SK-N-SH (cell line): ENCODE measurements at regions not wholly inside any gene's neighbourhood (a gene's known extent, or its start where the extent isn't known, plus 50 kb on each side); places are given as distances from the start of the nearest gene placed in this dataset.

ENCODE experiments used
- CTCF ChIA-PET: fragments of 300-600, 350-600 bp; formaldehyde crosslinking; extraction: SDS; loops from one replicate; lab custom pipeline; 2021; lab: Yijun Ruan, JAX
- POLR2A ChIA-PET: fragments of 350-600 bp; sonication (Branson Sonifier 250); formaldehyde crosslinking; extraction: SDS; loops from one replicate; lab custom pipeline; 2020; ENCODE audit warnings: antibody characterized with exemption, inconsistent platforms; lab: Yijun Ruan, JAX
- DNase-seq: peaks from one replicate; pipeline ENCODE4 v3.0.0; 2012
- H2AFZ ChIP-seq: fragments of 200-600 bp; sonication (generic); 2 replicates; pipeline ENCODE4 v1.8.1; 2016; ENCODE audit warnings: antibody characterized with exemption, mild to moderate bottlenecking, low read depth
- H3F3A ChIP-seq: fragments of 200-600 bp; sonication (generic); replicated peaks from 2 replicates; pipeline ENCODE3; 2016; ENCODE audit warnings: antibody characterized with exemption, mild to moderate bottlenecking; ENCODE audit not compliant: insufficient read depth
- H3K27ac ChIP-seq, 2 experiments: fragments of 200-500 bp in 1 of 2; fragments of 200-600 bp in 1 of 2; sonication (Bioruptor generic) in 1 of 2; sonication (generic), shearing (Covaris generic) in 1 of 2; 2 replicates each; pipeline versions ENCODE4 v1.5.1 to v1.6.1; 2014 to 2016; ENCODE audit warnings: low read depth in 2 of 2, inconsistent platforms in 1 of 2, low read length in 1 of 2, mild to moderate bottlenecking in 1 of 2, mixed read lengths in 1 of 2
- H3K27me3 ChIP-seq: fragments of 200-600 bp; sonication (generic), shearing (Covaris generic); 2 replicates; pipeline ENCODE4 v1.6.1; 2016; ENCODE audit warnings: mixed run types; ENCODE audit not compliant: insufficient read depth
- H3K36me3 ChIP-seq, 2 experiments: fragments of 200-500 bp in 1 of 2; fragments of 200-600 bp in 1 of 2; sonication (Bioruptor generic) in 1 of 2; sonication (generic) in 1 of 2; replicated peaks in 1 of 2; 2 replicates each; pipeline versions ENCODE3 to v1.5.1; 2014 to 2016; ENCODE audit warnings: low read length in 1 of 2, mild to moderate bottlenecking in 1 of 2; ENCODE audit not compliant: insufficient read depth in 2 of 2, control insufficient read depth in 1 of 2
- H3K4me1 ChIP-seq, 2 experiments: fragments of 200-500 bp in 1 of 2; fragments of 200-600 bp in 1 of 2; sonication (Bioruptor generic) in 1 of 2; sonication (generic), shearing (Covaris generic) in 1 of 2; 2 replicates each; pipeline versions ENCODE4 v1.5.1 to v1.6.1; 2014 to 2016; ENCODE audit warnings: low read depth in 1 of 2, low read length in 1 of 2, mixed run types in 1 of 2; ENCODE audit not compliant: insufficient read depth in 2 of 2, control insufficient read depth in 1 of 2
- H3K4me2 ChIP-seq: fragments of 200-600 bp; sonication (generic), shearing (Covaris generic); 2 replicates; pipeline ENCODE4 v1.6.1; 2017; ENCODE audit warnings: mixed run types
- H3K4me3 ChIP-seq, 2 experiments: fragments of 200-500 bp in 1 of 2; fragments of 200-600 bp in 1 of 2; sonication (Bioruptor generic) in 1 of 2; sonication (generic), shearing (Covaris generic) in 1 of 2; 2 replicates each; pipeline versions ENCODE4 v1.5.1 to v1.8.1; 2014 to 2016; ENCODE audit warnings: low read depth in 2 of 2, inconsistent platforms in 1 of 2, low read length in 1 of 2, mild to moderate bottlenecking in 1 of 2, mixed read lengths in 1 of 2, moderate library complexity in 1 of 2
- H3K79me2 ChIP-seq: fragments of 200-600 bp; sonication (generic); 2 replicates; pipeline ENCODE4 v1.8.1; 2017; ENCODE audit warnings: mild to moderate bottlenecking; ENCODE audit not compliant: insufficient read depth
- H3K9ac ChIP-seq: fragments of 200-600 bp; sonication (generic); 2 replicates; pipeline ENCODE4 v1.6.1; 2017; ENCODE audit warnings: mixed run types
- H3K9me2 ChIP-seq: fragments of 200-600 bp; sonication (generic); 2 replicates; pipeline ENCODE4 v1.6.1; 2017; ENCODE audit warnings: mixed run types
- H3K9me3 ChIP-seq: fragments of 200-600 bp; sonication (generic); 2 replicates; pipeline ENCODE4 v1.6.1; 2017; ENCODE audit warnings: mixed run types, mild to moderate bottlenecking, moderate library complexity
- H4K20me1 ChIP-seq: fragments of 200-600 bp; sonication (generic); 2 replicates; pipeline ENCODE4 v1.6.1; 2017; ENCODE audit warnings: mild to moderate bottlenecking, mixed run types; ENCODE audit not compliant: insufficient read depth
- ELF1 ChIP-seq: IDR thresholded peaks from 2 replicates; pipeline ENCODE4 v1.4.0; 2012
- EP300 ChIP-seq, 2 experiments: IDR thresholded peaks; 2 replicates each; pipeline versions ENCODE4 v1.4.0 to v1.6.1; 2012; ENCODE audit warnings: borderline replicate concordance in 1 of 2, low read depth in 1 of 2, low read length in 1 of 2
- EZH2phosphoT487 ChIP-seq: fragments of 200-600 bp; sonication (generic); IDR thresholded peaks from 2 replicates; pipeline ENCODE4 v1.6.1; 2017; ENCODE audit warnings: low read depth, mixed run types, mild to moderate bottlenecking, antibody characterized with exemption, moderate library complexity, borderline replicate concordance
- FOSL2 ChIP-seq: IDR thresholded peaks from 2 replicates; pipeline ENCODE4 v1.4.0; 2012; ENCODE audit warnings: low read depth, mild to moderate bottlenecking, moderate library complexity, borderline replicate concordance
- FOXJ3 ChIP-seq: sonication (generic); formaldehyde crosslinking; IDR thresholded peaks from 2 replicates; pipeline ENCODE4 v1.5.1; 2020; ENCODE audit warnings: mild to moderate bottlenecking, missing genetic modification reagents
- GABPA ChIP-seq: IDR thresholded peaks from 2 replicates; pipeline ENCODE4 v1.4.0; 2012; ENCODE audit warnings: low read depth, mild to moderate bottlenecking
- MEF2A ChIP-seq: IDR thresholded peaks from 2 replicates; pipeline ENCODE4 v1.4.0; 2012; ENCODE audit warnings: low read depth, borderline replicate concordance
- NFIC ChIP-seq: IDR thresholded peaks from 2 replicates; pipeline ENCODE4 v1.4.0; 2012; ENCODE audit warnings: borderline replicate concordance
- POLR2AphosphoS5 ChIP-seq: IDR thresholded peaks from 2 replicates; pipeline ENCODE4 v1.6.1; 2012; ENCODE audit warnings: low read depth, low read length
- RCOR1 ChIP-seq: fragments of 150-350 bp; IDR thresholded peaks from 2 replicates; pipeline ENCODE4 v1.6.1; 2017; ENCODE audit warnings: antibody characterized with exemption, low read length
- TEAD4 ChIP-seq: IDR thresholded peaks from 2 replicates; pipeline ENCODE4 v1.4.0; 2012; ENCODE audit warnings: mild to moderate bottlenecking, borderline replicate concordance; ENCODE audit not compliant: insufficient read depth
- WGBS: methylation state at CpG from one replicate; pipeline ENCODE4 v1.1.6; 2017; ENCODE audit warnings: low lambda C conversion rate; 5-methylcytosine and 5-hydroxymethylcytosine counted together
- TF ChIP-seq, protein P1 (sequence below): IDR thresholded peaks from 2 replicates; pipeline ENCODE4 v1.4.0; 2012; ENCODE audit warnings: low read depth, borderline replicate concordance
- TF ChIP-seq, protein P2 (sequence below): IDR thresholded peaks from 2 replicates; pipeline ENCODE4 v1.4.0; 2012; ENCODE audit warnings: low read depth
- TF ChIP-seq, protein P3 (sequence below): fragments of 150-350 bp; IDR thresholded peaks from 2 replicates; pipeline ENCODE4 v1.6.1; 2016; ENCODE audit warnings: mild to moderate bottlenecking, low read depth, low read length

DNA sequence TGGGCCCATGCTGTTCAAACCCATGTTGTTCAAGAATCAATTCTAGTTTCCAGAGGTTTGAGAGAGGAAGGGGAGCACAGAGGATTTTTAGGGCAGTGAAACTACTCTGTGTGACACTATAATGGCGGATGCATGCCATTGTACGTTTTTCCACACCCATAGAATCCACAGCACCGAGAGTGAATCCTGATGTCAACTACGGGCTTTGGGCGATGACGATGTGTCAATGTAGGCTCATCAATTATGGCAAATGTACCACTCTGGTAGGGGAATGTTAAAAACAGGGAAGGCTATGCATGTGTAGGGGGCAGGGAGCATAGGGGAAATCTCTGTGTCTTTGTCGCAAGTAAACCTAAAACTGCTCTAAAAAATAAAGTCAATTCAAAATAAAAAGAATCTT lies 70.7 kb upstream of the UBAC2 start:
- Histone ChIP-seq H3K4me1 (0 out of 4 replicates have a peak, but pooled peaks cover 0 to 5% of the 10 kb centered on the region in 2 experiments), H3K27ac (no peak overlapping the region), H3K4me3 (no peak overlapping the region), H3K27me3 (no peaks in the 10 kb centered on the region), H3K79me2 (no peaks in the 10 kb centered on the region), H3K9ac (no peak overlapping the region), H3K4me2 (no peak overlapping the region), H3K36me3 (no peaks in the 10 kb centered on the region), H3K9me3 (no peaks in the 10 kb centered on the region), H2AFZ (no peak overlapping the region), H3K9me2 (no peaks in the 10 kb centered on the region)
- DNase-seq, result no peak
- TF ChIP-seq, protein P1, sequence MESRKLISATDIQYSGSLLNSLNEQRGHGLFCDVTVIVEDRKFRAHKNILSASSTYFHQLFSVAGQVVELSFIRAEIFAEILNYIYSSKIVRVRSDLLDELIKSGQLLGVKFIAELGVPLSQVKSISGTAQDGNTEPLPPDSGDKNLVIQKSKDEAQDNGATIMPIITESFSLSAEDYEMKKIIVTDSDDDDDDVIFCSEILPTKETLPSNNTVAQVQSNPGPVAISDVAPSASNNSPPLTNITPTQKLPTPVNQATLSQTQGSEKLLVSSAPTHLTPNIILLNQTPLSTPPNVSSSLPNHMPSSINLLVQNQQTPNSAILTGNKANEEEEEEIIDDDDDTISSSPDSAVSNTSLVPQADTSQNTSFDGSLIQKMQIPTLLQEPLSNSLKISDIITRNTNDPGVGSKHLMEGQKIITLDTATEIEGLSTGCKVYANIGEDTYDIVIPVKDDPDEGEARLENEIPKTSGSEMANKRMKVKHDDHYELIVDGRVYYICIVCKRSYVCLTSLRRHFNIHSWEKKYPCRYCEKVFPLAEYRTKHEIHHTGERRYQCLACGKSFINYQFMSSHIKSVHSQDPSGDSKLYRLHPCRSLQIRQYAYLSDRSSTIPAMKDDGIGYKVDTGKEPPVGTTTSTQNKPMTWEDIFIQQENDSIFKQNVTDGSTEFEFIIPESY, result no peak
- TF ChIP-seq, protein P2, sequence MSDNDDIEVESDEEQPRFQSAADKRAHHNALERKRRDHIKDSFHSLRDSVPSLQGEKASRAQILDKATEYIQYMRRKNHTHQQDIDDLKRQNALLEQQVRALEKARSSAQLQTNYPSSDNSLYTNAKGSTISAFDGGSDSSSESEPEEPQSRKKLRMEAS, result no peak
- no peak for TF ChIP-seq GABPA
- TF ChIP-seq, all 33 proteins: peak for 0
- Histone ChIP-seq H4K20me1 (no peaks in the 10 kb centered on the region), H3F3A (no peaks in the 10 kb centered on the region)
- 75% methylated on average over 7 of the region's 7 CpGs for WGBS
- CTCF ChIA-PET, result no interaction called here
- POLR2A ChIA-PET, result no interaction called here

DNA sequence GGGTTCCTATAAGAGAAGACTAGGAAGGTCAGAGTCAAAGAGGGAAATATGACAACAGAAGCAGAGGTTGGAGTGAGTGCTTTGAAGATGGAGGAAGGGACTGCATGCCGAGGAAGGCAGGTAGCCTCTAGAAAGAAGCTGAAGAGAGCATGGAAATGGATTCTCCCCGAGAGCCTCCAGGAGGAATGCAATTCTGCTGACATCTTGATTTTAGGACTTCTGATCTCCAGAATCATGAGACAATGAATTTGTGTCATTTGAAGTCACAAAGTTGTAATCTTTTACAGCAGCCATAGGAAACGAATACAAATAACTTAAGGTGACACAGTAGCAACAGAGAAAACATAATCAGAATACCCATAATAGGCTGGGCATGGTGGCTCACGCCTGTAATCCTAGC lies 69.2 kb upstream of the UBAC2 start:
- Histone ChIP-seq H3K4me1 (no peaks in the 10 kb centered on the region), H3F3A (no peaks in the 10 kb centered on the region), H3K9ac (no peak overlapping the region), H3K4me3 (no peak overlapping the region), H3K36me3 (no peaks in the 10 kb centered on the region), H2AFZ (no peak overlapping the region), H4K20me1 (no peaks in the 10 kb centered on the region), H3K79me2 (no peaks in the 10 kb centered on the region), H3K9me3 (no peaks in the 10 kb centered on the region), H3K27me3 (no peaks in the 10 kb centered on the region), H3K9me2 (no peaks in the 10 kb centered on the region), H3K27ac (no peak overlapping the region), H3K4me2 (no peak overlapping the region)
- WGBS, result 51% methylated on average over 4 of the region's 4 CpGs
- CTCF ChIA-PET, result no interaction called here
- no peak for DNase-seq
- POLR2A ChIA-PET, result no interaction called here
- TF ChIP-seq RCOR1 (no peak), POLR2AphosphoS5 (no peak), NFIC (no peak), MEF2A (no peak), EP300 (IDR thresholded peaks at IDR 0.05; ENCODE audit: borderline replicate concordance in 1 of 2, low read depth in 1 of 2, low read length in 1 of 2) (no peak), EZH2phosphoT487 (no peak), FOSL2 (no peak), FOXJ3 (CRISPR knock-in tag) (no peak), ELF1 (no peak), TEAD4 (no peak)
- TF ChIP-seq, protein P1, result no peak
- TF ChIP-seq, protein P3, sequence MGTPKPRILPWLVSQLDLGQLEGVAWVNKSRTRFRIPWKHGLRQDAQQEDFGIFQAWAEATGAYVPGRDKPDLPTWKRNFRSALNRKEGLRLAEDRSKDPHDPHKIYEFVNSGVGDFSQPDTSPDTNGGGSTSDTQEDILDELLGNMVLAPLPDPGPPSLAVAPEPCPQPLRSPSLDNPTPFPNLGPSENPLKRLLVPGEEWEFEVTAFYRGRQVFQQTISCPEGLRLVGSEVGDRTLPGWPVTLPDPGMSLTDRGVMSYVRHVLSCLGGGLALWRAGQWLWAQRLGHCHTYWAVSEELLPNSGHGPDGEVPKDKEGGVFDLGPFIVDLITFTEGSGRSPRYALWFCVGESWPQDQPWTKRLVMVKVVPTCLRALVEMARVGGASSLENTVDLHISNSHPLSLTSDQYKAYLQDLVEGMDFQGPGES, result no peak
